ENCODE measurements at regions not wholly inside any gene's neighbourhood (a gene's known extent, or its start where the extent isn't known, plus 50 kb on each side); places are given as distances from the start of the nearest gene placed in this dataset.

DNA sequence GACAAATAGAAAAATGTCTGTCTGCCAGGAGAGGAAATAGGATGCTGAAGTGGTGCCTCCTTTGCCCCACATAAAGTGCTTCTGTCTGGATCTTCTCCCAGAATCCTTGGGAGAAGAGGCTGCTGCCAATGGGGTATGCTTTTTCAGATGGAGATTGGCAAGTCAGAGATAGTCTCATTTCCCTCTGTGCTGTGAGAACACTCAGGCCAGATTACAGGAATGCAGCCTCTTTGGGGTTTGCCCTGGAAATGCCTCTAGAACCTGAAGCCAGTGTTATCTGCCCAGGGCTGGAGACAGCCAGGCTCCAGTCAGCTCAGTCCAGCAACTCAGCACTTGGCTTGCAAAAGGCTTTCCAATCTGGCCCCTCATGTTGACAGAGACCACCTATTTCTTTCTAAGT lies 119.1 kb upstream of the PHYHIPL start:
- no peak overlapping the region for H3K27ac ChIP-seq (ENCODE audit: low read length)
- no peaks in the 10 kb centered on the region for H3K9me3 ChIP-seq (ENCODE audit: insufficient read depth, low read length)
- no peaks in the 10 kb centered on the region for H3K27me3 ChIP-seq (ENCODE audit: low read depth, low read length)
- H3K4me3 ChIP-seq (ENCODE audit: low read length) = no peak overlapping the region
- H4K20me1 ChIP-seq (ENCODE audit: insufficient read depth, low read length) = no peaks in the 10 kb centered on the region
- H3K79me2 ChIP-seq (ENCODE audit: low read length) = no peaks in the 10 kb centered on the region
- H2AFZ ChIP-seq (ENCODE audit: low read depth, low read length) = no peak overlapping the region
- H3K4me1 ChIP-seq (ENCODE audit: low read length) = no peaks in the 10 kb centered on the region
- no peak overlapping the region for H3K9ac ChIP-seq (ENCODE audit: low read length)
- H3K36me3 ChIP-seq (replicated peaks; ENCODE audit: low read depth, low read length) = no peaks in the 10 kb centered on the region
- no peak for TF ChIP-seq EZH2phosphoT487 (IDR thresholded peaks at IDR 0.05; ENCODE audit: low read depth)
- TF ChIP-seq, protein P1, sequence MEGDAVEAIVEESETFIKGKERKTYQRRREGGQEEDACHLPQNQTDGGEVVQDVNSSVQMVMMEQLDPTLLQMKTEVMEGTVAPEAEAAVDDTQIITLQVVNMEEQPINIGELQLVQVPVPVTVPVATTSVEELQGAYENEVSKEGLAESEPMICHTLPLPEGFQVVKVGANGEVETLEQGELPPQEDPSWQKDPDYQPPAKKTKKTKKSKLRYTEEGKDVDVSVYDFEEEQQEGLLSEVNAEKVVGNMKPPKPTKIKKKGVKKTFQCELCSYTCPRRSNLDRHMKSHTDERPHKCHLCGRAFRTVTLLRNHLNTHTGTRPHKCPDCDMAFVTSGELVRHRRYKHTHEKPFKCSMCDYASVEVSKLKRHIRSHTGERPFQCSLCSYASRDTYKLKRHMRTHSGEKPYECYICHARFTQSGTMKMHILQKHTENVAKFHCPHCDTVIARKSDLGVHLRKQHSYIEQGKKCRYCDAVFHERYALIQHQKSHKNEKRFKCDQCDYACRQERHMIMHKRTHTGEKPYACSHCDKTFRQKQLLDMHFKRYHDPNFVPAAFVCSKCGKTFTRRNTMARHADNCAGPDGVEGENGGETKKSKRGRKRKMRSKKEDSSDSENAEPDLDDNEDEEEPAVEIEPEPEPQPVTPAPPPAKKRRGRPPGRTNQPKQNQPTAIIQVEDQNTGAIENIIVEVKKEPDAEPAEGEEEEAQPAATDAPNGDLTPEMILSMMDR (IDR thresholded peaks at IDR 0.05; ENCODE audit: low read depth, low read length) = no peak
- no peak overlapping the region for H3K4me2 ChIP-seq (ENCODE audit: low read length)

DNA sequence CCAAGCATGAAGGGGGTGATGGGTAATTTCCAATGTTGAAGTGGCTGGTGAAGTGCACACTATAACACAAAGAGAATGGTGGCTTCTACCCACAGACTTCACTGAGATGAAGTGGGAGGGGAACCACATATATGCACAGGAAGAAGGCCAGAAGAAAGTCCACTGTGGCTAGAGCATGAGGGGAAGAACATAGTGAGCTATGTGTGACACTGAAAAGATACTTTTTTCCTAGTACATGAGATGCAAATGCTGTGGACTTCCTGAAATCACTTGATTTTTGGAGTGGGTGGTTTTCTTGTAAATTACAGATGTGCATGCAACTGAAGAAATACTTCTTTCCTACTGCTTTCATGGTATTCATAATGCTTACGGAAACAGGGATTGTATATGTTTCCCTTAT lies 115.6 kb upstream of the PHYHIPL start:
- no peaks in the 10 kb centered on the region for H3K4me1 ChIP-seq (ENCODE audit: low read length)
- H3K27me3 ChIP-seq (ENCODE audit: low read depth, low read length) = no peaks in the 10 kb centered on the region
- no peak overlapping the region for H3K4me2 ChIP-seq (ENCODE audit: low read length)

DNA sequence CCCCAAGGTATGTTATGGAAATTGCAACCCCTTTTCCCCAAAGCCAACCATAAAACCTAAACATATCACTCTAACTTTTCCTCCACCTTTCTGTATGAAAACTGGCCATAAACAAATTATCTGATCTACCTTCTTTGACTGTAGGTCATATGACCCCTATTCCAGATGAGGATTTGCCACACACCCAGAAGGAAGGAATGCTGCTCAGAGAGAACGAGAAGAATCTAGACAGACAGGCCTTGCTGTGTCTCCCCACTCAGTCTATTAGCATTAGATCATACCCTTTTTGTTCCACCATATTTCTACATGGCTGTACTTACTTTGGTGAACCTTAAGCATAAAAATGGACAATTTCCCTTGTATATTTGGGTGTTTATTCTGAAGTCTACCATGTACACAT lies 113.0 kb upstream of the PHYHIPL start:
- Histone ChIP-seq H3K27ac (ENCODE audit: low read length) (no peak overlapping the region), H2AFZ (ENCODE audit: low read depth, low read length) (no peak overlapping the region), H3K9ac (ENCODE audit: low read length) (no peak overlapping the region), H3K79me2 (ENCODE audit: low read length) (no peaks in the 10 kb centered on the region), H3K4me2 (ENCODE audit: low read length) (no peak overlapping the region), H3K36me3 (replicated peaks; ENCODE audit: low read depth, low read length) (no peaks in the 10 kb centered on the region), H3K4me1 (ENCODE audit: low read length) (no peaks in the 10 kb centered on the region), H3K9me3 (ENCODE audit: insufficient read depth, low read length) (no peaks in the 10 kb centered on the region), H3K27me3 (ENCODE audit: low read depth, low read length) (no peaks in the 10 kb centered on the region), H4K20me1 (ENCODE audit: insufficient read depth, low read length) (no peaks in the 10 kb centered on the region), H3K4me3 (ENCODE audit: low read length) (no peak overlapping the region)
- TF ChIP-seq EZH2phosphoT487 (IDR thresholded peaks at IDR 0.05; ENCODE audit: low read depth) = no peak
- TF ChIP-seq, protein P1 (IDR thresholded peaks at IDR 0.05; ENCODE audit: low read depth, low read length) = no peak

More for the DNA sequence above, 115.6 kb upstream of the PHYHIPL start:
- TF ChIP-seq, protein P1 (IDR thresholded peaks at IDR 0.05; ENCODE audit: low read depth, low read length) = no peak
- no peak for TF ChIP-seq EZH2phosphoT487 (IDR thresholded peaks at IDR 0.05; ENCODE audit: low read depth)
- no peaks in the 10 kb centered on the region for H3K36me3 ChIP-seq (replicated peaks; ENCODE audit: low read depth, low read length)
- no peak overlapping the region for H3K4me3 ChIP-seq (ENCODE audit: low read length)
- no peaks in the 10 kb centered on the region for H4K20me1 ChIP-seq (ENCODE audit: insufficient read depth, low read length)
- H3K79me2 ChIP-seq (ENCODE audit: low read length) = no peaks in the 10 kb centered on the region
- no peaks in the 10 kb centered on the region for H3K9me3 ChIP-seq (ENCODE audit: insufficient read depth, low read length)
- no peak overlapping the region for H3K9ac ChIP-seq (ENCODE audit: low read length)
- H2AFZ ChIP-seq (ENCODE audit: low read depth, low read length) = no peak overlapping the region
- H3K27ac ChIP-seq (ENCODE audit: low read length) = no peak overlapping the region

DNA sequence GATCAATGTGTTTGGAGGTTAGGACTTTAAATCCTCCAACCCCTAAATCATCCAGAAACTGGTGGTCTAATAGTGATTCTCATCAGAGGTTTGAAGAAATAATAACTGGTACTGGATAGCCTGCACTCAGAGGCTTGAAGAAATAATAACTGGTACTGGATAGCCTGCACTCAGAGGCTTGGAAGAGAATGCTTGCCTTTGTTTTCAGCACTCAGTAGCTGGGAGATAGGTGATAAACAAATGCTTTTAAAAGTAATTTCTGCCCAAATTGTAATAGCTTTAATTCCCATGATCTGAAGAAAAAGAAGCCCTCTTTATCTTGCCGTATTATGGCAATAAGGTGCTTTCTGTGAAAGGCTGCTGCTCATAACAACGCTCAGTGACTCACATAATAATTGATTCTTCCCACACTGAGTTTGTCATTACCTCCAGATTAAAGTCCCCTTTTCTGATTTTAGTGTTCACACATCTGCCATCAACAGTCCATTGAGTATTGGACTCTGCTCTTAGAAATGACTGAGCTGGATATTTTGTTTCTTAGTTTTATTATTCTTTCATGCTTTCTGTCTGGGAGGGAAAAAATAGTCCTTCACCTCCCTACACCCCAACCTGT lies 112.3 kb upstream of the PHYHIPL start:
- H2AFZ ChIP-seq (ENCODE audit: low read depth, low read length) = no peak overlapping the region
- H3K4me1 ChIP-seq (ENCODE audit: low read length) = no peaks in the 10 kb centered on the region
- no peak overlapping the region for H3K4me3 ChIP-seq (ENCODE audit: low read length)
- H3K9ac ChIP-seq (ENCODE audit: low read length) = no peak overlapping the region
- TF ChIP-seq, protein P1 (IDR thresholded peaks at IDR 0.05; ENCODE audit: low read depth, low read length) = no peak
- TF ChIP-seq EZH2phosphoT487 (IDR thresholded peaks at IDR 0.05; ENCODE audit: low read depth) = no peak
- no peak overlapping the region for H3K27ac ChIP-seq (ENCODE audit: low read length)
- H3K79me2 ChIP-seq (ENCODE audit: low read length) = no peaks in the 10 kb centered on the region
- H3K27me3 ChIP-seq (ENCODE audit: low read depth, low read length) = no peaks in the 10 kb centered on the region
- no peaks in the 10 kb centered on the region for H3K36me3 ChIP-seq (replicated peaks; ENCODE audit: low read depth, low read length)
- H4K20me1 ChIP-seq (ENCODE audit: insufficient read depth, low read length) = no peaks in the 10 kb centered on the region
- no peaks in the 10 kb centered on the region for H3K9me3 ChIP-seq (ENCODE audit: insufficient read depth, low read length)
- no peak overlapping the region for H3K4me2 ChIP-seq (ENCODE audit: low read length)

Measured in OCI-LY3 (cell line).